Ureter (tissue), 1 donor: ENCODE measurements at regions not wholly inside any gene's neighbourhood (a gene's known extent, or its start where the extent isn't known, plus 50 kb on each side); places are given as distances from the start of the nearest gene placed in this dataset.
"Not testable (repeated sequence)": the region's sequence is repeated elsewhere in the genome, so short reads cannot be mapped to it uniquely, and the experiment has no call there.

Experiments
- DNase-seq: peaks from one replicate; pipeline ENCODE4 v3.0.0-alpha.2; 2020; ENCODE audit warnings: low spot score
- donor health status: DM: yes; HTN: yes; CAD: no.

GRCh38 chr17:37859451-37859850, 64.8 kb upstream of the TBC1D3K start:
- no peak for DNase-seq

- DNase-seq, result not testable (repeated sequence)
Observed at GRCh38 chr17:37858391-37858790, 65.8 kb upstream of the TBC1D3K start.

GRCh38 chr17:37856245-37856644, 68.0 kb upstream of the TBC1D3K start:
- no peak for DNase-seq

- DNase-seq, result no peak
Observed at GRCh38 chr17:37849617-37849972, 74.6 kb upstream of the TBC1D3K start.

- no peak for DNase-seq
Observed at GRCh38 chr17:37848690-37849616, 75.3 kb upstream of the TBC1D3K start.

GRCh38 chr17:37847811-37848331, 76.3 kb upstream of the TBC1D3K start:
- no peak for DNase-seq

GRCh38 chr17:37847102-37847501, 77.1 kb upstream of the TBC1D3K start:
- no peak for DNase-seq

GRCh38 chr17:37844977-37845293, 79.3 kb upstream of the TBC1D3K start:
- DNase-seq, result no peak

GRCh38 chr17:37844158-37844976, 79.8 kb upstream of the TBC1D3K start:
- peak; percentile 53 for DNase-seq

- no peak for DNase-seq
Observed at GRCh38 chr17:37842401-37842800, 81.8 kb upstream of the TBC1D3K start.

GRCh38 chr17:37841232-37841631, 83.0 kb upstream of the TBC1D3K start:
- no peak for DNase-seq

- no peak for DNase-seq
Observed at GRCh38 chr17:37840576-37840975, 83.6 kb upstream of the TBC1D3K start.

GRCh38 chr17:37839196-37839978, 84.8 kb upstream of the TBC1D3K start:
- no peak for DNase-seq

- no peak for DNase-seq
Observed at GRCh38 chr17:37838276-37838675, 85.9 kb upstream of the TBC1D3K start.

- no peak for DNase-seq
Observed at GRCh38 chr17:37836593-37836992, 87.6 kb upstream of the TBC1D3K start.

- no peak for DNase-seq
Observed at GRCh38 chr17:37834168-37834567, 89.3 kb upstream of the HNF1B start.

- no peak for DNase-seq
Observed at GRCh38 chr17:37833237-37833859, 88.5 kb upstream of the HNF1B start.

GRCh38 chr17:37831986-37832385, 87.1 kb upstream of the HNF1B start:
- no peak for DNase-seq

- DNase-seq, result no peak
Observed at GRCh38 chr17:37831492-37831891, 86.6 kb upstream of the HNF1B start.

- DNase-seq, result no peak
Observed at GRCh38 chr17:37830151-37830993, 85.5 kb upstream of the HNF1B start.
